LoVo (cell line): ENCODE measurements at regions not wholly inside any gene's neighbourhood (a gene's known extent, or its start where the extent isn't known, plus 50 kb on each side); places are given as distances from the start of the nearest gene placed in this dataset.

Experiments
- DNase-seq: peaks from one replicate; pipeline ENCODE4 v3.0.0-alpha.2; 2016; ENCODE audit warnings: low spot score

GRCh38 chr14:46279776-46280175 is 371.8 kb downstream of the RPL10L start:
- no peak for DNase-seq

GRCh38 chr14:46279327-46279726 is 372.3 kb downstream of the RPL10L start:
- DNase-seq = no peak

GRCh38 chr14:46259536-46259935 is 392.0 kb downstream of the RPL10L start:
- DNase-seq = no peak

GRCh38 chr14:46256381-46256780 is 395.2 kb downstream of the RPL10L start:
- DNase-seq = no peak

GRCh38 chr14:46250113-46250703 is 401.4 kb downstream of the RPL10L start:
- peak; percentile 13 for DNase-seq

DNA sequence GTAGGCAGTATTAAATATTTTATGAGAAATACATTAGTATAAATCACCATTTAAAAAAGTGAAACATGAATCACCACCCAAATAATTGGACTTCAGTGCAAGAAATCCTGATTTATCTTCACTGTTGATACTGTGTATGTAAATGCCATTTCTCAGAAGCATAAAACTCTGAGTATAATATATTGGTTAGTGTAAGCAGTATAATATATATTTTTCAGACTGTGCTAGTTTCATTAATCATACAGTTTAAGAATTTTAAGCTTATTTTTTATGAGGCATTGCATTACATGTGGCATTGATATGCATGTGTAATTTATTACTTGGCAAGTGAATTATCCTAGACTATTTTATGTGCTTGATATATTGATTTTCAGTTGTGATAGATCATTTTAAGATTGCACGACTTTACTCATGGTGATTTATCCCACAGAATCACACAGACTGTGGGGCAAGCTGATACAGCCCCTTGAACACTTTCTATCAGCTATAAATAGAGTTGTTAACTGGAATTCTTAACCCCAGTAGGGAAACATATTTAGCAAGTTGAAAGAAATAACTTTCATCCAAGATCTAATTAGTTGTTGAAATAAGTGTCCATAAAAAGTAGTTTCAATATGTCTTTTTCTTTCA is 403.5 kb downstream of the RPL10L start:
- no peak for DNase-seq

GRCh38 chr14:46245276-46245675 is 406.3 kb downstream of the RPL10L start:
- no peak for DNase-seq

GRCh38 chr14:46233786-46234185 is 417.8 kb downstream of the RPL10L start:
- DNase-seq = no peak

GRCh38 chr14:46230540-46230939 is 421.0 kb downstream of the RPL10L start:
- DNase-seq = no peak

DNA sequence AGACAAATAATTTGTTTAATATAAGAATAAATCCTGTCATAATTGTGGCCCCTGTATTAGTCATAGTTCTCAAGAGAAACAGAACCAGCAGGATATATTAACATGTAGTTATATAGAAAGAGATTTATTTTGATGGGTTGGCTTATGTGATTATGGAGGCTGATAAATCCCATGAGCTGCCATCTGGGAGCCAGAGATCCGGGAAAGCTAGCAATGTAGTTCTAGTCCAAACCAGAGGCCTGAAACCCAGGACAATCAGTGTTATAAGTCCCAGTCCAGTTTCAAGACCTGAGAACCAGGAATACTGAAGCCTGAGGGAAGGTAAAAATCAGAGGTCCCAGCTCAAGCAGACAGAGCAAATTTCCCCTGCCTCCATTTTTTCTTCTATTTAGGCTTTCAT is 435.8 kb downstream of the RPL10L start:
- no peak for DNase-seq

- no peak for DNase-seq
Measured at GRCh38 chr14:46198676-46199075, 452.9 kb downstream of the RPL10L start.

- no peak for DNase-seq
Measured at GRCh38 chr14:46197856-46198255, 453.7 kb downstream of the RPL10L start.
